NT2/D1 (cell line): ENCODE measurements at regions not wholly inside any gene's neighbourhood (a gene's known extent, or its start where the extent isn't known, plus 50 kb on each side); places are given as distances from the start of the nearest gene placed in this dataset.

Experiments used
- SUZ12 ChIP-seq: IDR thresholded peaks from 2 replicates; pipeline ENCODE4 v1.6.1; 2011; ENCODE audit not compliant: insufficient read length, insufficient read depth; ENCODE audit errors: extremely low read depth
- YY1 ChIP-seq: IDR thresholded peaks from 2 replicates; pipeline ENCODE4 v1.6.1; 2011; ENCODE audit not compliant: insufficient read length, insufficient read depth
- ZNF274 ChIP-seq: IDR thresholded peaks from 2 replicates; pipeline ENCODE4 v1.6.1; 2011; ENCODE audit warnings: mild to moderate bottlenecking, low read depth, low read length

GRCh38 chr3:178437236-178437635 lies 99.0 kb upstream of the KCNMB2 start:
- TF ChIP-seq SUZ12 (no peak), ZNF274 (no peak), YY1 (no peak)
